ENCODE measurements at regions not wholly inside any gene's neighbourhood (a gene's known extent, or its start where the extent isn't known, plus 50 kb on each side); places are given as distances from the start of the nearest gene placed in this dataset.

GRCh38 chr2:60095202-60095815 lies 458.1 kb downstream of the BCL11A start:
- H3K4me1 ChIP-seq (ENCODE audit: low read depth) = peaks cover 13% of the 10 kb centered on the region
- no peak overlapping the region for H3K4me3 ChIP-seq
- no peak overlapping the region for H3K27ac ChIP-seq
- no peaks in the 10 kb centered on the region for H3K36me3 ChIP-seq
- no peaks in the 10 kb centered on the region for H3K27me3 ChIP-seq
- TF ChIP-seq CTCF (IDR thresholded peaks at IDR 0.05; ENCODE audit: low read depth, low read length) = no peak
- H3K9me3 ChIP-seq (ENCODE audit: low read depth) = no peaks in the 10 kb centered on the region
- no peak for DNase-seq (ENCODE audit: low read depth in 1 of 2, low spot score in 1 of 2)

GRCh38 chr2:60094450-60094929 lies 459.0 kb downstream of the BCL11A start:
- no peak for TF ChIP-seq CTCF (IDR thresholded peaks at IDR 0.05; ENCODE audit: low read depth, low read length)
- H3K4me1 ChIP-seq (ENCODE audit: low read depth) = peaks cover 13% of the 10 kb centered on the region
- no peaks in the 10 kb centered on the region for H3K36me3 ChIP-seq
- DNase-seq (ENCODE audit: low read depth in 1 of 2, low spot score in 1 of 2) = peak in 1 of 2 donors; percentile 45
- H3K27me3 ChIP-seq = no peaks in the 10 kb centered on the region
- H3K27ac ChIP-seq = peak overlapping the region; percentile 83
- H3K4me3 ChIP-seq = no peak overlapping the region
- H3K9me3 ChIP-seq (ENCODE audit: low read depth) = no peaks in the 10 kb centered on the region

- H3K4me3 ChIP-seq = no peak overlapping the region
- no peak overlapping the region for H3K27ac ChIP-seq
- no peak for TF ChIP-seq CTCF (IDR thresholded peaks at IDR 0.05; ENCODE audit: low read depth, low read length)
- no peak for DNase-seq (ENCODE audit: low read depth in 1 of 2, low spot score in 1 of 2)
- no peaks in the 10 kb centered on the region for H3K27me3 ChIP-seq
- no peaks in the 10 kb centered on the region for H3K9me3 ChIP-seq (ENCODE audit: low read depth)
- H3K4me1 ChIP-seq (ENCODE audit: low read depth) = peaks cover 13% of the 10 kb centered on the region
- no peaks in the 10 kb centered on the region for H3K36me3 ChIP-seq
These were observed 460.7 kb downstream of the BCL11A start for GRCh38 chr2:60092781-60093180.

GRCh38 chr2:60091894-60092293 lies 461.6 kb downstream of the BCL11A start:
- no peak for DNase-seq (ENCODE audit: low read depth in 1 of 2, low spot score in 1 of 2)
- no peak for TF ChIP-seq CTCF (IDR thresholded peaks at IDR 0.05; ENCODE audit: low read depth, low read length)
- Histone ChIP-seq H3K27ac (no peak overlapping the region), H3K27me3 (no peaks in the 10 kb centered on the region), H3K36me3 (no peaks in the 10 kb centered on the region), H3K4me1 (ENCODE audit: low read depth) (peaks cover 13% of the 10 kb centered on the region), H3K9me3 (ENCODE audit: low read depth) (no peaks in the 10 kb centered on the region), H3K4me3 (no peak overlapping the region)

GRCh38 chr2:60091266-60091665 lies 462.2 kb downstream of the BCL11A start:
- DNase-seq (ENCODE audit: low read depth in 1 of 2, low spot score in 1 of 2) = no peak
- Histone ChIP-seq H3K9me3 (ENCODE audit: low read depth) (no peaks in the 10 kb centered on the region), H3K27me3 (no peaks in the 10 kb centered on the region), H3K27ac (no peak overlapping the region), H3K4me1 (ENCODE audit: low read depth) (peaks cover 13% of the 10 kb centered on the region), H3K36me3 (no peaks in the 10 kb centered on the region), H3K4me3 (no peak overlapping the region)
- TF ChIP-seq CTCF (IDR thresholded peaks at IDR 0.05; ENCODE audit: low read depth, low read length) = no peak
